GM21529 (cell line): ENCODE measurements at regions not wholly inside any gene's neighbourhood (a gene's known extent, or its start where the extent isn't known, plus 50 kb on each side); places are given as distances from the start of the nearest gene placed in this dataset.
A peak's percentile ranks its signal among the peaks of the same experiment; 100 is the strongest.

Source experiments
- ATAC-seq: cut with Tn5 transposase; IDR thresholded peaks from one replicate; pipeline ENCODE4 v1.9.1; 2021; ENCODE audit not compliant: unreplicated experiment

- ATAC-seq = no peak
Observed at GRCh38 chr14:73782623-73783022, 68.4 kb upstream of the PNMA1 start.

- no peak for ATAC-seq
Observed at GRCh38 chr14:73780896-73781295, 66.7 kb upstream of the PNMA1 start.

GRCh38 chr14:73780391-73780790 is 66.2 kb upstream of the PNMA1 start:
- ATAC-seq = no peak

GRCh38 chr14:73778736-73779135 is 64.6 kb upstream of the PNMA1 start:
- ATAC-seq = no peak

- no peak for ATAC-seq
Observed at GRCh38 chr14:73777420-73777819, 63.2 kb upstream of the PNMA1 start.

- no peak for ATAC-seq
Observed at GRCh38 chr14:73776194-73776537, 62.0 kb upstream of the PNMA1 start.

- no peak for ATAC-seq
Observed at GRCh38 chr14:73775339-73776193, 61.4 kb upstream of the PNMA1 start.

GRCh38 chr14:73774671-73775070 is 60.5 kb upstream of the PNMA1 start:
- no peak for ATAC-seq

GRCh38 chr14:73774241-73774570 is 60.0 kb upstream of the PNMA1 start:
- ATAC-seq = no peak

- no peak for ATAC-seq
Observed at GRCh38 chr14:73773441-73774240, 59.5 kb upstream of the PNMA1 start.

- peak; percentile 47 for ATAC-seq
Observed at GRCh38 chr14:73771848-73772638, 57.9 kb upstream of the PNMA1 start.

- peak; percentile 17 for ATAC-seq
Observed at GRCh38 chr14:73770977-73771847, 57.0 kb upstream of the PNMA1 start.

- no peak for ATAC-seq
Observed at GRCh38 chr14:73768107-73768506, 53.9 kb upstream of the PNMA1 start.

- ATAC-seq = no peak
Observed at GRCh38 chr14:73764406-73765280, 50.5 kb upstream of the PNMA1 start.
